Esophagus (tissue), 2 donors: ENCODE measurements at regions not wholly inside any gene's neighbourhood (a gene's known extent, or its start where the extent isn't known, plus 50 kb on each side); places are given as distances from the start of the nearest gene placed in this dataset.
"Not testable (repeated sequence)": the region's sequence is repeated elsewhere in the genome, so short reads cannot be mapped to it uniquely, and the experiment has no call there.

Experiments used
- H3K27ac ChIP-seq, 2 donors: one replicate each; pipeline ENCODE4 v1.5.1; 2013; ENCODE audit warnings: low read depth in 2 of 2, mild to moderate bottlenecking in 2 of 2, inconsistent platforms in 1 of 2, low read length in 1 of 2, moderate library complexity in 1 of 2
- H3K27me3 ChIP-seq, 2 donors: one replicate each; pipeline ENCODE4 v1.6.1; 2013; ENCODE audit warnings: low read length in 2 of 2, control low read depth in 1 of 2, mild to moderate bottlenecking in 1 of 2; ENCODE audit not compliant: insufficient read depth in 2 of 2, control insufficient read depth in 1 of 2
- H3K36me3 ChIP-seq, 2 donors: one replicate each; pipeline ENCODE4 v1.6.1; 2013; ENCODE audit warnings: low read length in 1 of 2; ENCODE audit not compliant: control insufficient read depth in 2 of 2, insufficient read depth in 2 of 2
- H3K4me1 ChIP-seq, 2 donors: one replicate each; pipeline ENCODE4 v1.6.1; 2013; ENCODE audit warnings: low read length in 1 of 2; ENCODE audit not compliant: control insufficient read depth in 2 of 2, insufficient read depth in 2 of 2
- H3K4me3 ChIP-seq, 2 donors: one replicate each; pipeline ENCODE4 v1.5.1; 2013; ENCODE audit warnings: low read length in 2 of 2, mild to moderate bottlenecking in 2 of 2, low read depth in 1 of 2, moderate library complexity in 1 of 2
- H3K9me3 ChIP-seq, 2 donors: one replicate each; pipeline ENCODE4 v1.6.1; 2013; ENCODE audit warnings: mild to moderate bottlenecking in 2 of 2, low read depth in 1 of 2, low read length in 1 of 2, moderate library complexity in 1 of 2; ENCODE audit not compliant: control insufficient read depth in 2 of 2, insufficient read depth in 1 of 2
- WGBS, 2 donors: extraction: QIAGEN DNeasy Blood & Tissue Kit; methylation state at CpG; one replicate each; pipeline ENCODE4 v1.1.7; 2013; 5-methylcytosine and 5-hydroxymethylcytosine counted together
- donor health status: healthy with polysubstance abuse.
- donor health status: Bipolar disorder and iron deficiency.

GRCh38 chr3:178349218-178349596 is 187.0 kb upstream of the KCNMB2 start:
- not testable (repeated sequence) for H3K27ac ChIP-seq, H3K27me3 ChIP-seq, H3K4me1 ChIP-seq, H3K4me3 ChIP-seq, H3K9me3 ChIP-seq, H3K36me3 ChIP-seq
- 97 to 99% methylated on average over 4 of the region's 4 CpGs for WGBS, 2 donors

GRCh38 chr3:178350763-178351162 is 185.5 kb upstream of the KCNMB2 start:
- Histone ChIP-seq H3K36me3 (no peaks in the 10 kb centered on the region), H3K27me3 (no peaks in the 10 kb centered on the region), H3K4me3 (no peak overlapping the region), H3K4me1 (no peaks in the 10 kb centered on the region), H3K9me3 (no peaks in the 10 kb centered on the region), H3K27ac (no peak overlapping the region)
- WGBS, 2 donors = 70 to 74% methylated on average over 3 of the region's 3 CpGs

GRCh38 chr3:178352326-178353005 is 183.8 kb upstream of the KCNMB2 start:
- no peaks in the 10 kb centered on the region for H3K27me3 ChIP-seq
- H3K4me1 ChIP-seq = no peaks in the 10 kb centered on the region
- H3K27ac ChIP-seq = no peak overlapping the region
- no peaks in the 10 kb centered on the region for H3K9me3 ChIP-seq
- H3K4me3 ChIP-seq = no peak overlapping the region
- H3K36me3 ChIP-seq = no peaks in the 10 kb centered on the region
- 51 to 54% methylated on average over 3 of the region's 3 CpGs for WGBS, 2 donors

- 48 to 53% methylated on average over 1 of the region's 1 CpG for WGBS, 2 donors
- Histone ChIP-seq H3K36me3 (no peaks in the 10 kb centered on the region), H3K4me1 (no peaks in the 10 kb centered on the region)
These were observed 183.1 kb upstream of the KCNMB2 start for GRCh38 chr3:178353006-178353694.

DNA sequence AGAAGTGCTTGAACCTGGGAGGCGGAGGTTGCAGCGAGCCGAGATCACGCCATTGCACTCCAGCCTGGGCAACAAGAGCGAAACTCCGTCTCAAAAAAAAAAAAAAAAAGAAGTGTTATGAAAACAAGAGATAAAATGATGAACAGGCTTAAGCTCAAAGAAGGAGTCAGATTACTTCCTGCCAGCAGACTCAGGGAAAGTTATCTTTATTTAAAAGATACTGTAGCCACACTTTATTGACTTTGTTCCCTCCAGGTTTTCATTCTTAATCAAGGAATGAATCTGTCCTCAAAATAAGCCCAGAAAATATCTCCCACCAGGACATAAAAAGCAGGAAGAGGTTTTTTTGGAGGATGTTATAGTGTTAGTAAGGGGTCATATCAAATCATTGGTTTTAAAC is 176.5 kb upstream of the KCNMB2 start:
- Histone ChIP-seq H3K27me3 (no peaks in the 10 kb centered on the region), H3K36me3 (no peaks in the 10 kb centered on the region), H3K9me3 (no peaks in the 10 kb centered on the region), H3K4me3 (no peak overlapping the region), H3K27ac (no peak overlapping the region), H3K4me1 (no peaks in the 10 kb centered on the region)
- WGBS, 2 donors = 61% methylated on average over 3 of the region's 6 CpGs; no CpG with 5 or more reads in 1 of the 2 donors

More at GRCh38 chr3:178353006-178353694, 183.1 kb upstream of the KCNMB2 start:
- H3K9me3 ChIP-seq = no peaks in the 10 kb centered on the region
- H3K27ac ChIP-seq = no peak overlapping the region
- no peak overlapping the region for H3K4me3 ChIP-seq
- no peaks in the 10 kb centered on the region for H3K27me3 ChIP-seq

GRCh38 chr3:178363048-178363447 is 173.2 kb upstream of the KCNMB2 start:
- WGBS, 2 donors = 81 to 94% methylated on average over 2 of the region's 2 CpGs
- H3K4me1 ChIP-seq, H3K9me3 ChIP-seq, H3K27me3 ChIP-seq, H3K4me3 ChIP-seq, H3K27ac ChIP-seq, H3K36me3 ChIP-seq: not testable (repeated sequence)

DNA sequence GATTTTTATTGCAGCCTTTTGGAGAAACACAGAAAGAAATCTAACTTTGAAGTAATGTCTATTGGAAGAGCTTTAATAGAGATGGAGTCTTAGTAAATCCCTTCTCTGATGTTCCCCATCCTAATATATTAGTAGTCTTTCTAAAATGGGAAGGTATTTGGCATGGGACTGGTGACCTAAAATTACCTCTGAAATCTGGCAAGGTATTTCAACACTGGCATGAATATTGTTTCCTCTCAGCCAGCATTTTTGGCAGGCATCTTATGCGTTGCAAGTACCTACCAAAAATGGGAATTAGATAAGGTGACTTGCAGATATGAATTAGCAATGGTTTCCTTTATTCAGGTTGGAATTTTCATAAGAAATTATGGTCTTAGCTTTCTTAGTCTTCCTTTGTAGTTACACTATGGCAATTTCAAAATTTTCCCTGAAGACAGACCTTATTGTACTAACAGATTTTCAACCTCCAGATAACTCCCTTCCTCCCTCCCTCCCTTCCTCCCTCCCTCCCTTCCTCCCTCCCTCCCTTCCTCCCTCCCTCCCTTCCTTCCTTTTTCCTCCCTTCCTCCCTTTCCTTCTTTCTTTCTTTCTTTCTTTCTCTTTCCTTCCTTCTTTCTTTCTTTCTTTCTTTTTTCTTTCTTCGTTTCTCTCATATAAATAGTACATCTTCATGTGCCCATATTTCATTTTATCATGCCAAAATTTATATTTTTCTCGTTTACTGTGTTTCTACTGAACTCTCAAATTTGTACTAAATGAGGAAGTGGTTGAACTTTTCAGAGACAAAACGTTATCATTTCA is 168.2 kb upstream of the KCNMB2 start:
- no peak overlapping the region for H3K27ac ChIP-seq
- H3K9me3 ChIP-seq = no peaks in the 10 kb centered on the region
- no peaks in the 10 kb centered on the region for H3K27me3 ChIP-seq
- 23% methylated on average over 4 of the region's 4 CpGs for WGBS, 2 donors
- H3K4me1 ChIP-seq = no peaks in the 10 kb centered on the region
- no peak overlapping the region for H3K4me3 ChIP-seq
- no peaks in the 10 kb centered on the region for H3K36me3 ChIP-seq

GRCh38 chr3:178369006-178369405 is 167.2 kb upstream of the KCNMB2 start:
- Histone ChIP-seq H3K27ac (no peak overlapping the region), H3K4me3 (no peak overlapping the region)
- WGBS, 2 donors = 71 to 85% methylated on average over 1 of the region's 1 CpG

GRCh38 chr3:178369811-178370210 is 166.4 kb upstream of the KCNMB2 start:
- no peaks in the 10 kb centered on the region for H3K4me1 ChIP-seq
- H3K4me3 ChIP-seq = no peak overlapping the region
- H3K36me3 ChIP-seq = no peaks in the 10 kb centered on the region
- WGBS, 2 donors = 81 to 89% methylated on average over 2 of the region's 2 CpGs
- no peaks in the 10 kb centered on the region for H3K9me3 ChIP-seq
- no peak overlapping the region for H3K27ac ChIP-seq
- H3K27me3 ChIP-seq = no peaks in the 10 kb centered on the region

More at GRCh38 chr3:178369006-178369405, 167.2 kb upstream of the KCNMB2 start:
- Histone ChIP-seq H3K4me1 (no peaks in the 10 kb centered on the region), H3K27me3 (no peaks in the 10 kb centered on the region), H3K36me3 (no peaks in the 10 kb centered on the region), H3K9me3 (no peaks in the 10 kb centered on the region)
